ENCODE measurements at regions not wholly inside any gene's neighbourhood (a gene's known extent, or its start where the extent isn't known, plus 50 kb on each side); places are given as distances from the start of the nearest gene placed in this dataset.

DNA sequence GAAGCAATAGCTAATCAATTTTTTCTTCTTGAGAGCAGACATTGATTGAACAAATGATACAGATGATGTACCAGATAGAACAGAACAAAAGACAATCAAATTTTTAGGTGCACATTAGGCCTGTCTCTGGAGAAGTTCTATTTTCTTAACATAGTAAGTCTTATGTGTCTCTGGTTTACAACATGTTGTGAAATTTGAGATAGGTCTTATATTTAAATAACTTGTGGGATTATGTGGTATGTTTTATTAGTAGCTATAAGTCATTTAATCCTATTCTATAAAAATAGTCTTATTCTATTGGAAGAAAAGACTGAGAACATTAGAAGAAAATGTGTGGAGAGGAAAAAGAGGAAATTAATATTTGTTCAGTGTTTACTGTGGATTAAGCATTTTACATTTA lies 358.0 kb downstream of the ATP23 start:
- no peak for ATAC-seq (ENCODE audit: low read depth in 2 of 2)
- peaks cover 2% of the 10 kb centered on the region for H3K27me3 ChIP-seq (ENCODE audit: control insufficient read depth, insufficient read depth, low read length)
- Mint-ChIP-seq H3K9me3 (no peaks in the 10 kb centered on the region), H3K27me3 (peaks cover 8% of the 10 kb centered on the region), H3K4me3 (no peak overlapping the region), H3K36me3 (no peaks in the 10 kb centered on the region), H3K4me1 (no peaks in the 10 kb centered on the region), H3K27ac (no peak overlapping the region)
- H3K27ac ChIP-seq (ENCODE audit: insufficient read depth, low read length, poor library complexity, severe bottlenecking), result no peak overlapping the region
- no peaks in the 10 kb centered on the region for H3K4me1 ChIP-seq (ENCODE audit: control insufficient read depth, insufficient read depth, low read length, poor library complexity, severe bottlenecking)
- DNase-seq, result no peak
- H3K4me3 ChIP-seq (ENCODE audit: low read depth, low read length), result no peak overlapping the region
- no peaks in the 10 kb centered on the region for H3K36me3 ChIP-seq (ENCODE audit: control insufficient read depth, insufficient read depth, low read length)
- H3K9me3 ChIP-seq (ENCODE audit: control insufficient read depth in 2 of 2, low read length in 2 of 2), result no peaks in the 10 kb centered on the region

DNA sequence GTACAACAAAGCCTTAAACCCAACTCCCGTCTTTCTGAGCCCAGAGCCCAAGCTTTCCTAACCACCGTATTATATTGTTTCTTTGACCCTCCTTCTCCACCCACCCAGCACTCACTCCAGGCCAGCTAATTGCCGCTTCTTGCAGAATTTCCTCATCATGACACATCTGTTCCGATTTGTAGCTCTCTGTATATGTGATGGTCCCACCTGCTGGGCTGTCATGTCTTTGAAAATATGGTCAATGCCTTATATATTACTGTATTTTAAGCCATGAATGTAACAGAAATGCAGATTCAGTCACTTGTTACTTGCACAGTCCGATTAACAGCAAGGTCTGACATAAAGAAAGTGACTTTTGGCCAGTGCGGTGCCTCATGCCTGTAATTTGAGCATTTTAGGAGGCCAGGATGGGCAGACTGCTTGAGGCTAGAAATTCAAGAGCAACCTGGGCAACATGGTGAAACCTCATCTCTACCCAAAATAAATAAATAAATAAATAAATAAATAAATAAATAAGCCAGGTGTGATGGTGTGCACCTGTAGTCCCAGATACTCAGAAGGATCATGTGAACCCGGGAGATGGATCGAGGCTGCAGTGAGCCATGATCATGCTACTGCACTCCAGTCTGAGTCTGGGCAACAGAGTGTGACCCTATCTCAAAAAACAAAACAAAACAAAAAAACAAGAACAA lies 359.8 kb downstream of the ATP23 start:
- Mint-ChIP-seq H3K36me3 (no peaks in the 10 kb centered on the region), H3K27me3 (peaks cover 12% of the 10 kb centered on the region), H3K4me3 (no peak overlapping the region), H3K9me3 (no peaks in the 10 kb centered on the region), H3K27ac (no peak overlapping the region), H3K4me1 (no peaks in the 10 kb centered on the region)
- Histone ChIP-seq H3K4me1 (ENCODE audit: control insufficient read depth, insufficient read depth, low read length, poor library complexity, severe bottlenecking) (no peaks in the 10 kb centered on the region), H3K27ac (ENCODE audit: insufficient read depth, low read length, poor library complexity, severe bottlenecking) (no peak overlapping the region), H3K9me3 (ENCODE audit: control insufficient read depth in 2 of 2, low read length in 2 of 2) (no peaks in the 10 kb centered on the region), H3K27me3 (ENCODE audit: control insufficient read depth, insufficient read depth, low read length) (no peaks in the 10 kb centered on the region), H3K36me3 (ENCODE audit: control insufficient read depth, insufficient read depth, low read length) (no peaks in the 10 kb centered on the region), H3K4me3 (ENCODE audit: low read depth, low read length) (no peak overlapping the region)
- no peak for ATAC-seq (ENCODE audit: low read depth in 2 of 2)
- no peak for DNase-seq

DNA sequence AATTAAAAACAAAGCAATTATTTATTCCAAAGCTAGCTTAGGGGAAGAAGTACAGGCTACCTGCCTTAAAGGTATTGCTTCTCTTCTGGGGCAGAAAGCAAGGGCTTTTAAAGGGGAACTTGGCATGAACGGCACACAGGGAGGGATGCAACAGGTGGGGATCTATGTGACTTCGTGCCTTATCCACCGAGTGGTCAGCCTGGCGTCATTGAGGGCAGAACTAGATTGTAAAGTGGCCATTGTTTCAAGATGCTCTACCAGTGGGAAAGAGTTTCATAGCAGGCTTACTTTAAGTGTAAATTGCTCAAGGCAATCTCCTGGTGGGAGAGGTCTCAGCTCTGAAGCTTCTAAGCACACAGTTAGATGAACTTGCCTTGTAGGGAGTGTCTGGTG lies 360.4 kb downstream of the ATP23 start:
- Histone ChIP-seq H3K27ac (ENCODE audit: insufficient read depth, low read length, poor library complexity, severe bottlenecking) (no peak overlapping the region), H3K4me3 (ENCODE audit: low read depth, low read length) (no peak overlapping the region), H3K36me3 (ENCODE audit: control insufficient read depth, insufficient read depth, low read length) (no peaks in the 10 kb centered on the region), H3K27me3 (ENCODE audit: control insufficient read depth, insufficient read depth, low read length) (no peaks in the 10 kb centered on the region), H3K9me3 (ENCODE audit: control insufficient read depth in 2 of 2, low read length in 2 of 2) (no peaks in the 10 kb centered on the region), H3K4me1 (ENCODE audit: control insufficient read depth, insufficient read depth, low read length, poor library complexity, severe bottlenecking) (no peaks in the 10 kb centered on the region)
- no peak overlapping the region for H3K27ac Mint-ChIP-seq
- H3K27me3 Mint-ChIP-seq, result peaks cover 12% of the 10 kb centered on the region
- H3K4me3 Mint-ChIP-seq, result no peak overlapping the region
- no peaks in the 10 kb centered on the region for H3K36me3 Mint-ChIP-seq
- H3K4me1 Mint-ChIP-seq, result no peaks in the 10 kb centered on the region
- peaks cover 0 to 4% (median 0%) of the 10 kb centered on the region in 7 donors for H3K9me3 Mint-ChIP-seq
- no peak for DNase-seq
- ATAC-seq (ENCODE audit: low read depth in 2 of 2), result no peak

DNA sequence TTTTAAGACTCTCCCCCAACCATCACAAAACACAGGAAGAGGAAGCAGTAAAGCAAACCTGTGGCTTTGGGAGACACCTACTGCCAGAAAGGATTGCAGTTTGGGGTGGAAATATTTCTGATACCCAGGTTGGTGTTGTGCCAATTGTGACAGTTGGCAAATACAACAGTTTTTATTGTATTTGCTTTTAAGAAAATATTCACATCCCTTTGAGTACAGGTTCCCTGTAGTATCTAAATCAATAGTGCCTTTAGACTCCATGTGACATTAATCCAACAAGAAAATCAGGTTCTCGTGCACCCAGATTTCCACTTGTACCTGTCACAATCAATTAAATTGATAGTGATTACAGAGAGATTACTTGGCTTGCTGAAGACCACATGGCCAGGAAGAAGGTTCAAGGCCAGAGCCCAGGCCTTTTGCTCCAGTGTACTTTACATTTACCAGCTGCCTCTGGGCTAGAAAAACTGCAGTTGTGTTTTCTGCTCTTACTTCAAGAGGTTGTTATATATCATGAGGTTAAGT lies 361.2 kb downstream of the ATP23 start:
- Mint-ChIP-seq H3K4me3 (no peak overlapping the region), H3K9me3 (peaks cover 0 to 4% (median 1%) of the 10 kb centered on the region in 7 donors), H3K36me3 (no peaks in the 10 kb centered on the region), H3K27me3 (peaks cover 12% of the 10 kb centered on the region), H3K27ac (no peak overlapping the region), H3K4me1 (no peaks in the 10 kb centered on the region)
- DNase-seq, result no peak
- no peaks in the 10 kb centered on the region for H3K9me3 ChIP-seq (ENCODE audit: control insufficient read depth in 2 of 2, low read length in 2 of 2)
- H3K27me3 ChIP-seq (ENCODE audit: control insufficient read depth, insufficient read depth, low read length), result no peaks in the 10 kb centered on the region
- H3K36me3 ChIP-seq (ENCODE audit: control insufficient read depth, insufficient read depth, low read length), result no peaks in the 10 kb centered on the region
- no peak overlapping the region for H3K4me3 ChIP-seq (ENCODE audit: low read depth, low read length)
- no peaks in the 10 kb centered on the region for H3K4me1 ChIP-seq (ENCODE audit: control insufficient read depth, insufficient read depth, low read length, poor library complexity, severe bottlenecking)
- no peak for ATAC-seq (ENCODE audit: low read depth in 2 of 2)
- no peak overlapping the region for H3K27ac ChIP-seq (ENCODE audit: insufficient read depth, low read length, poor library complexity, severe bottlenecking)

DNA sequence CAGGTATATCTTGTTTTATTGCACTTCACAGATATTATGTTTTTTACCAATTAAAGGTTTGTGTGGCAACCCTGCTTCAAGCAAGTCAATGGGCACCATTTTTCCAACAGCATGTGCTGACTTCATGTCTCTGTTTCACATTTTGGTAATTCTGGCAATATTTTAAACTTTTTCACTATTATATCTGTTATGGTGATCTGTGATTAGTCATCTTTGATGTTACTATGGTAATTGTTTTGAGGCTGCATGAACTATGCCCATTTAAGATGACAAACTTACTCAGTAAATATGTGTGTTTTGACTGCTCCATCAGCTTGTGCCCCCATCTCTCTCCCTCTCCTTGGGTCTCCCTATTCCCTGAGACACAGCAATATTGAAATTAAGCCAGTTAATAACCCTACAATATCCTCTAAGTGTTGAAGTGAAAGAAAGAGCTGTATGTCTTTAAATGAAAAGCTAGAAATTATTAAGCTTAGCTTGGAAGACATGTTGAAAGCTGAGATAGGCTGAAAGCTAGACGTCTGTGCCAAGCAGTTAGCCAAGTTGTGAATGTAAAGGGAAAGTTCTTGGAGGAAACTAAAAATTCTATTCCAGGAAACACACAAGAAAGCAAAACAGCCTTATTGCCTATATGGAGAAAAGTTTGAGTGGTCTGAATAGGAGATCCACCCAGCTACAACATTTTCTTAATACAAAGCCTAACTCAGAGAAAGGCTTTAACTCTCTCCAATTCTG lies 365.1 kb downstream of the ATP23 start:
- H3K4me1 ChIP-seq (ENCODE audit: control insufficient read depth, insufficient read depth, low read length, poor library complexity, severe bottlenecking), result no peaks in the 10 kb centered on the region
- H3K36me3 ChIP-seq (ENCODE audit: control insufficient read depth, insufficient read depth, low read length), result no peaks in the 10 kb centered on the region
- no peaks in the 10 kb centered on the region for H3K36me3 Mint-ChIP-seq
- no peak overlapping the region for H3K27ac ChIP-seq (ENCODE audit: insufficient read depth, low read length, poor library complexity, severe bottlenecking)
- no peaks in the 10 kb centered on the region for H3K27me3 ChIP-seq (ENCODE audit: control insufficient read depth, insufficient read depth, low read length)
- H3K27ac Mint-ChIP-seq, result no peak overlapping the region
- H3K4me3 ChIP-seq (ENCODE audit: low read depth, low read length), result no peak overlapping the region
- no peak for DNase-seq
- peaks cover 0 to 6% (median 1%) of the 10 kb centered on the region in 7 donors for H3K9me3 Mint-ChIP-seq
- ATAC-seq (ENCODE audit: low read depth in 2 of 2), result no peak
- no peaks in the 10 kb centered on the region for H3K9me3 ChIP-seq (ENCODE audit: control insufficient read depth in 2 of 2, low read length in 2 of 2)
- no peaks in the 10 kb centered on the region for H3K4me1 Mint-ChIP-seq
- peaks cover 4% of the 10 kb centered on the region for H3K27me3 Mint-ChIP-seq
- no peak overlapping the region for H3K4me3 Mint-ChIP-seq

DNA sequence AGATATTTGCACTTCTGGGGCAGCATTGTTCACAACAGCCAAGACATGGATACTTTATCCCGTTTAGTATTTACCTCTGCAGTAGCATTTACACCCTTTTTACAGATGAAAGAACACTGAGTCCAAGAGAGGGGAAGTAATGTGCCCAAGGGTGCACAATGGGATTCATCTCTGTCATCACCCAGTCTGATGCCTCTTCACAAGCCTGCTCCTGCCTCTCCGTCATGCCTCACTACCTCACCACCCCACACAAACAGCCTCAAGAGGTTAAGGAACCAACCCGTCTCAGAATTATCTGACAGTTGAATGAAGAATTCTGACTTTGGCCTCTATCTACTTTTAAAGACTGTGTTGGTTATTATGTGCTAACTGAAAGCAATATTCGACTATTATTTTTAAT lies 368.4 kb downstream of the ATP23 start:
- DNase-seq, result no peak
- H3K27ac ChIP-seq (ENCODE audit: insufficient read depth, low read length, poor library complexity, severe bottlenecking), result no peak overlapping the region
- H3K27me3 ChIP-seq (ENCODE audit: control insufficient read depth, insufficient read depth, low read length), result no peaks in the 10 kb centered on the region
- H3K27ac Mint-ChIP-seq, result no peak overlapping the region
- no peak overlapping the region for H3K4me3 Mint-ChIP-seq
- no peaks in the 10 kb centered on the region for H3K36me3 ChIP-seq (ENCODE audit: control insufficient read depth, insufficient read depth, low read length)
- no peaks in the 10 kb centered on the region for H3K9me3 ChIP-seq (ENCODE audit: control insufficient read depth in 2 of 2, low read length in 2 of 2)
- no peak overlapping the region for H3K4me3 ChIP-seq (ENCODE audit: low read depth, low read length)
- H3K4me1 ChIP-seq (ENCODE audit: control insufficient read depth, insufficient read depth, low read length, poor library complexity, severe bottlenecking), result no peaks in the 10 kb centered on the region
- H3K27me3 Mint-ChIP-seq, result peaks cover 1% of the 10 kb centered on the region
- peaks cover 0 to 6% (median 1%) of the 10 kb centered on the region in 7 donors for H3K9me3 Mint-ChIP-seq
- no peaks in the 10 kb centered on the region for H3K4me1 Mint-ChIP-seq
- ATAC-seq (ENCODE audit: low read depth in 2 of 2), result no peak
- H3K36me3 Mint-ChIP-seq, result no peaks in the 10 kb centered on the region

DNA sequence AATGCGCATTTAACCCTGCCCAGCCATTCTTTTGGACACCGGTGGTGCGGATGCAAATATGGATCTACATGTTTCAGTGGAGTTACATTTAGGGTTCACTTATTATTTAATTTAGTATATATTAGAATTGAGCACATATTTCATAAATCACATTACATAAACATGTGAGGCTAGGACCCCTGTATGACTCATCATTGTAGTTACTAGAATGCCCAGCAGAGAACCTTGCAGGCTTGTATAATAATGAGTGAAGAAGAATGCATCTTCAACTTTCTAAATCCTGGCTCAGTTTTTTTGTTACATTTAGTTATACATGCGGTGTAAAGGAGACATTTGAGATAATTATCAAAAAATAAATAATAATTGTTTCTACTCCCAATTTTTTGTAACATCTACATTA lies 369.0 kb downstream of the ATP23 start:
- Histone ChIP-seq H3K9me3 (ENCODE audit: control insufficient read depth in 2 of 2, low read length in 2 of 2) (no peaks in the 10 kb centered on the region), H3K4me3 (ENCODE audit: low read depth, low read length) (no peak overlapping the region), H3K27me3 (ENCODE audit: control insufficient read depth, insufficient read depth, low read length) (no peaks in the 10 kb centered on the region), H3K27ac (ENCODE audit: insufficient read depth, low read length, poor library complexity, severe bottlenecking) (no peak overlapping the region), H3K36me3 (ENCODE audit: control insufficient read depth, insufficient read depth, low read length) (no peaks in the 10 kb centered on the region), H3K4me1 (ENCODE audit: control insufficient read depth, insufficient read depth, low read length, poor library complexity, severe bottlenecking) (no peaks in the 10 kb centered on the region)
- H3K9me3 Mint-ChIP-seq, result peaks cover 0 to 6% (median 1%) of the 10 kb centered on the region in 7 donors
- DNase-seq, result no peak
- no peak overlapping the region for H3K4me3 Mint-ChIP-seq
- no peak overlapping the region for H3K27ac Mint-ChIP-seq
- no peaks in the 10 kb centered on the region for H3K36me3 Mint-ChIP-seq
- H3K4me1 Mint-ChIP-seq, result no peaks in the 10 kb centered on the region
- no peak for ATAC-seq (ENCODE audit: low read depth in 2 of 2)
- H3K27me3 Mint-ChIP-seq, result no peaks in the 10 kb centered on the region

Data from CD4-positive, CD25-positive, alpha-beta regulatory T cell (primary cell).